Activated naive CD8-positive, alpha-beta T cell treated with anti-CD3 and anti-CD28 coated beads, Interleukin-2, amount 50 U/mL, for 24 hours (primary cell): ENCODE measurements at regions not wholly inside any gene's neighbourhood (a gene's known extent, or its start where the extent isn't known, plus 50 kb on each side); places are given as distances from the start of the nearest gene placed in this dataset.
"Not testable (repeated sequence)": the region's sequence is repeated elsewhere in the genome, so short reads cannot be mapped to it uniquely, and the experiment has no call there.

ENCODE experiments used
- ATAC-seq: fragments of 150-1000 bp; cut with Tn5 transposase; one replicate; pipeline ENCODE4 v1.10.0; 2021
- DNase-seq: peaks from one replicate; pipeline ENCODE4 v3.0.0; 2021
- H3K27ac Mint-ChIP-seq: one replicate; pipeline ENCODE4 v1.8.0; 2021; ENCODE audit warnings: mild to moderate bottlenecking, mixed read lengths
- H3K27me3 Mint-ChIP-seq: one replicate; pipeline ENCODE4 v1.8.0; 2021; ENCODE audit warnings: mixed read lengths
- H3K36me3 Mint-ChIP-seq: one replicate; pipeline ENCODE4 v1.8.0; 2021; ENCODE audit warnings: low read depth, mixed read lengths
- H3K4me1 Mint-ChIP-seq: one replicate; pipeline ENCODE4 v1.8.0; 2021; ENCODE audit warnings: mixed read lengths
- H3K4me3 Mint-ChIP-seq: one replicate; pipeline ENCODE4 v1.8.0; 2021; ENCODE audit warnings: mild to moderate bottlenecking, moderate library complexity, mixed read lengths
- H3K9me3 Mint-ChIP-seq: one replicate; pipeline ENCODE4 v1.8.0; 2021; ENCODE audit warnings: mixed read lengths

- peaks cover 11% of the 10 kb centered on the region for H3K9me3 Mint-ChIP-seq
- no peak overlapping the region for H3K27ac Mint-ChIP-seq
- H3K4me3 Mint-ChIP-seq, result no peak overlapping the region
- H3K4me1 Mint-ChIP-seq, result no peaks in the 10 kb centered on the region
- DNase-seq (no peak), ATAC-seq (no peak)
- H3K27me3 Mint-ChIP-seq, result no peaks in the 10 kb centered on the region
- no peaks in the 10 kb centered on the region for H3K36me3 Mint-ChIP-seq
Observed at GRCh38 chr17:22373911-22374310, 681.6 kb downstream of the KCNJ18 start.

- ATAC-seq (no peak), DNase-seq (no peak)
- Mint-ChIP-seq H3K4me1 (no peaks in the 10 kb centered on the region), H3K27ac (no peak overlapping the region), H3K36me3 (no peaks in the 10 kb centered on the region), H3K9me3 (peaks cover 11% of the 10 kb centered on the region), H3K27me3 (no peaks in the 10 kb centered on the region), H3K4me3 (no peak overlapping the region)
Observed at GRCh38 chr17:22374741-22375140, 682.4 kb downstream of the KCNJ18 start.

GRCh38 chr17:22376747-22377146 lies 684.4 kb downstream of the KCNJ18 start:
- ATAC-seq, result not testable (repeated sequence)

GRCh38 chr17:22378748-22379147 lies 686.4 kb downstream of the KCNJ18 start:
- not testable (repeated sequence) for DNase-seq, ATAC-seq, H3K27ac Mint-ChIP-seq, H3K4me1 Mint-ChIP-seq, H3K4me3 Mint-ChIP-seq, H3K36me3 Mint-ChIP-seq, H3K27me3 Mint-ChIP-seq
- peaks cover 11% of the 10 kb centered on the region for H3K9me3 Mint-ChIP-seq

More at GRCh38 chr17:22376747-22377146, 684.4 kb downstream of the KCNJ18 start:
- peaks cover 11% of the 10 kb centered on the region for H3K9me3 Mint-ChIP-seq
- not testable (repeated sequence) for H3K27ac Mint-ChIP-seq, H3K4me1 Mint-ChIP-seq, H3K36me3 Mint-ChIP-seq, H3K4me3 Mint-ChIP-seq, DNase-seq, H3K27me3 Mint-ChIP-seq

- not testable (repeated sequence) for ATAC-seq, H3K4me1 Mint-ChIP-seq, H3K9me3 Mint-ChIP-seq, H3K4me3 Mint-ChIP-seq, H3K27ac Mint-ChIP-seq, DNase-seq, H3K27me3 Mint-ChIP-seq, H3K36me3 Mint-ChIP-seq
Observed at GRCh38 chr17:22381589-22381988, 689.3 kb downstream of the KCNJ18 start.

- H3K9me3 Mint-ChIP-seq, ATAC-seq, H3K27me3 Mint-ChIP-seq, H3K36me3 Mint-ChIP-seq, H3K27ac Mint-ChIP-seq, H3K4me1 Mint-ChIP-seq, DNase-seq, H3K4me3 Mint-ChIP-seq: not testable (repeated sequence)
Observed at GRCh38 chr17:22383772-22384460, 691.6 kb downstream of the KCNJ18 start.

- H3K9me3 Mint-ChIP-seq, H3K4me1 Mint-ChIP-seq, H3K27ac Mint-ChIP-seq, H3K4me3 Mint-ChIP-seq, ATAC-seq, DNase-seq, H3K27me3 Mint-ChIP-seq, H3K36me3 Mint-ChIP-seq: not testable (repeated sequence)
Observed at GRCh38 chr17:22384461-22384800, 692.1 kb downstream of the KCNJ18 start.

- not testable (repeated sequence) for H3K4me1 Mint-ChIP-seq, H3K9me3 Mint-ChIP-seq, H3K27ac Mint-ChIP-seq, H3K36me3 Mint-ChIP-seq, H3K27me3 Mint-ChIP-seq, DNase-seq, ATAC-seq, H3K4me3 Mint-ChIP-seq
Observed at GRCh38 chr17:22398446-22398845, 706.1 kb downstream of the KCNJ18 start.

GRCh38 chr17:22399037-22399436 lies 706.7 kb downstream of the KCNJ18 start:
- H3K4me1 Mint-ChIP-seq, H3K36me3 Mint-ChIP-seq, H3K27me3 Mint-ChIP-seq, H3K9me3 Mint-ChIP-seq, H3K27ac Mint-ChIP-seq, H3K4me3 Mint-ChIP-seq, ATAC-seq, DNase-seq: not testable (repeated sequence)

GRCh38 chr17:22405080-22405479 lies 712.8 kb downstream of the KCNJ18 start:
- H3K9me3 Mint-ChIP-seq, H3K27ac Mint-ChIP-seq, H3K4me3 Mint-ChIP-seq, ATAC-seq, H3K27me3 Mint-ChIP-seq, DNase-seq, H3K4me1 Mint-ChIP-seq, H3K36me3 Mint-ChIP-seq: not testable (repeated sequence)

- H3K27me3 Mint-ChIP-seq, result no peaks in the 10 kb centered on the region
- no peaks in the 10 kb centered on the region for H3K4me1 Mint-ChIP-seq
- ATAC-seq (no peak), DNase-seq (no peak)
- no peak overlapping the region for H3K27ac Mint-ChIP-seq
- peaks cover 21% of the 10 kb centered on the region for H3K9me3 Mint-ChIP-seq
- H3K36me3 Mint-ChIP-seq, result peaks cover 2% of the 10 kb centered on the region
- no peak overlapping the region for H3K4me3 Mint-ChIP-seq
Observed at GRCh38 chr17:22409160-22409751, 716.9 kb downstream of the KCNJ18 start.

- Mint-ChIP-seq H3K36me3 (peaks cover 2% of the 10 kb centered on the region), H3K9me3 (peaks cover 21% of the 10 kb centered on the region), H3K27ac (no peak overlapping the region), H3K4me1 (no peaks in the 10 kb centered on the region), H3K4me3 (no peak overlapping the region), H3K27me3 (no peaks in the 10 kb centered on the region)
- no peak for ATAC-seq
- no peak for DNase-seq
Observed at GRCh38 chr17:22410136-22410535, 717.8 kb downstream of the KCNJ18 start.

GRCh38 chr17:22411185-22411784 lies 719.0 kb downstream of the KCNJ18 start:
- DNase-seq, result no peak

GRCh38 chr17:22435231-22435974 lies 743.1 kb downstream of the KCNJ18 start:
- no peak overlapping the region for H3K4me3 Mint-ChIP-seq
- H3K36me3 Mint-ChIP-seq, result no peaks in the 10 kb centered on the region
- DNase-seq (no peak), ATAC-seq (no peak)
- H3K9me3 Mint-ChIP-seq, result peaks cover 37% of the 10 kb centered on the region
- H3K27ac Mint-ChIP-seq, result no peak overlapping the region
- H3K27me3 Mint-ChIP-seq, result no peaks in the 10 kb centered on the region
- H3K4me1 Mint-ChIP-seq, result no peaks in the 10 kb centered on the region

More at GRCh38 chr17:22411185-22411784, 719.0 kb downstream of the KCNJ18 start:
- Mint-ChIP-seq H3K4me1 (no peaks in the 10 kb centered on the region), H3K27ac (no peak overlapping the region), H3K36me3 (peaks cover 2% of the 10 kb centered on the region), H3K27me3 (no peaks in the 10 kb centered on the region), H3K9me3 (peaks cover 21% of the 10 kb centered on the region), H3K4me3 (no peak overlapping the region)
- ATAC-seq, result no peak

- DNase-seq, result no peak
- H3K4me3 Mint-ChIP-seq, result no peak overlapping the region
- H3K9me3 Mint-ChIP-seq, result peaks cover 11% of the 10 kb centered on the region
- H3K36me3 Mint-ChIP-seq, result no peaks in the 10 kb centered on the region
- H3K27me3 Mint-ChIP-seq, result no peaks in the 10 kb centered on the region
- no peaks in the 10 kb centered on the region for H3K4me1 Mint-ChIP-seq
- no peak for ATAC-seq
- no peak overlapping the region for H3K27ac Mint-ChIP-seq
Observed at GRCh38 chr17:22441776-22442175, 749.5 kb downstream of the KCNJ18 start.
